GM12878 (cell line): ENCODE measurements at regions not wholly inside any gene's neighbourhood (a gene's known extent, or its start where the extent isn't known, plus 50 kb on each side); places are given as distances from the start of the nearest gene placed in this dataset.

ENCODE experiments used
- ATAC-seq: fragments of 200-7000 bp; cut with Tn5 transposase; 3 replicates; pipeline ENCODE4 v1.9.1; 2020; ENCODE audit warnings: mild to moderate bottlenecking, moderate library complexity
- BruUV-seq: library from RNA; stranded (reverse); fragments of 400-500 nt; replicated peaks from 2 replicates; lab custom pipeline; 2021; lab: Mats Ljungman, UMichigan
- CTCF ChIA-PET: fragments of 300-600 bp; sonication (Branson Sonifier 250); formaldehyde crosslinking; extraction: SDS; loops from one replicate; lab custom pipeline; 2021; ENCODE audit warnings: inconsistent platforms; lab: Yijun Ruan, JAX
- POLR2A ChIA-PET: fragments of 350-600 bp; formaldehyde crosslinking; extraction: SDS; loops from one replicate; lab custom pipeline; 2021; ENCODE audit warnings: inconsistent platforms; lab: Charles Lee
- RAD21 ChIA-PET: fragments of 300-600 bp; sonication (Branson Sonifier 250); formaldehyde crosslinking; loops from one replicate; lab custom pipeline; 2023; ENCODE audit warnings: antibody characterized with exemption; ENCODE audit not compliant: unreplicated experiment; lab: Charles Lee
- SMC1A ChIA-PET: fragments of 300-600 bp; sonication (Branson Sonifier 250); formaldehyde crosslinking; loops from one replicate; lab custom pipeline; 2023; ENCODE audit not compliant: unreplicated experiment, uncharacterized antibody; lab: Charles Lee
- DNase-seq: peaks from one replicate; pipeline ENCODE4 v3.0.0-alpha.2; 2011; ENCODE audit warnings: low read depth, low spot score
- FAIRE-seq: peaks from 3 replicates; lab custom pipeline; 2011; peaks lifted over from hg19 to GRCh38; lab: Jason Lieb, UNC
- H2AFZ ChIP-seq: 2 replicates; pipeline ENCODE4 v1.6.0; 2011; ENCODE audit warnings: low read depth, low read length, control low read depth; ENCODE audit not compliant: control insufficient read depth
- H3K27ac ChIP-seq: 2 replicates; pipeline ENCODE4 v1.5.1; 2011; ENCODE audit warnings: control low read depth; ENCODE audit not compliant: control insufficient read depth, insufficient read depth
- H3K27me3 ChIP-seq, 2 experiments: replicated peaks in 1 of 2; 2 replicates each; pipeline versions ENCODE4 v1.6.0 to v1.6.1; 2011; ENCODE audit warnings: low read length in 1 of 2; ENCODE audit not compliant: control insufficient read depth in 2 of 2, insufficient read depth in 2 of 2
- H3K36me3 ChIP-seq, 2 experiments: 2 replicates each; pipeline ENCODE4 v1.5.1; 2011; ENCODE audit warnings: low read length in 1 of 2; ENCODE audit not compliant: control insufficient read depth in 2 of 2, insufficient read depth in 2 of 2
- H3K4me1 ChIP-seq: 2 replicates; pipeline ENCODE4 v1.6.1; 2011; ENCODE audit warnings: mild to moderate bottlenecking, low read length, moderate library complexity, mixed read lengths; ENCODE audit not compliant: control insufficient read depth, insufficient read depth
- H3K4me2 ChIP-seq: 2 replicates; pipeline ENCODE4 v1.6.0; 2011; ENCODE audit warnings: control low read depth; ENCODE audit not compliant: control insufficient read depth, insufficient read depth
- H3K4me3 ChIP-seq: fragments of 200-600 bp; sonication (generic); 2 replicates; pipeline ENCODE4 v1.5.1; 2016
- H3K79me2 ChIP-seq: 2 replicates; pipeline ENCODE4 v1.6.0; 2011; ENCODE audit warnings: low read length; ENCODE audit not compliant: control insufficient read depth, insufficient read depth
- H3K9ac ChIP-seq: 2 replicates; pipeline ENCODE4 v1.8.0; 2011; ENCODE audit warnings: low read length, control low read depth, mixed read lengths; ENCODE audit not compliant: control insufficient read depth, insufficient read depth
- H3K9me3 ChIP-seq: replicated peaks from 3 replicates; pipeline ENCODE4 v1.5.1; 2011; ENCODE audit warnings: mild to moderate bottlenecking, low read length; ENCODE audit not compliant: control insufficient read depth, insufficient read depth
- H4K20me1 ChIP-seq: 2 replicates; pipeline ENCODE4 v1.6.0; 2011; ENCODE audit not compliant: control insufficient read depth, insufficient read depth
- BCLAF1 ChIP-seq: fragments of 450-650 bp; IDR thresholded peaks from 2 replicates; pipeline ENCODE4 v1.6.1; 2017; ENCODE audit warnings: antibody characterized with exemption, mild to moderate bottlenecking, moderate library complexity
- EGR1 ChIP-seq, 2 experiments: IDR thresholded peaks; 1 replicate in 1 of 2; 2 replicates in 1 of 2; pipeline ENCODE4 v1.6.1; 2011 to 2012; ENCODE audit warnings: low read depth in 2 of 2, low read length in 2 of 2, borderline replicate concordance in 1 of 2, mild to moderate bottlenecking in 1 of 2, moderate library complexity in 1 of 2
- HDGF ChIP-seq: fragments of 450-650 bp; IDR thresholded peaks from 2 replicates; pipeline ENCODE4 v1.6.1; 2016; ENCODE audit warnings: antibody characterized with exemption
- PRDM15 ChIP-seq: fragments of 450-650 bp; formaldehyde crosslinking; IDR thresholded peaks from 2 replicates; pipeline ENCODE4 v1.4.0; 2020; ENCODE audit warnings: mild to moderate bottlenecking, moderate library complexity
- RBBP5 ChIP-seq: fragments of 200-600 bp; sonication (generic); conservative IDR thresholded peaks from 2 replicates; pipeline ENCODE4 v1.6.1; 2016
- ZNF217 ChIP-seq: fragments of 450-650 bp; IDR thresholded peaks from 2 replicates; pipeline ENCODE4 v1.6.1; 2017; ENCODE audit warnings: antibody characterized with exemption, mild to moderate bottlenecking
- WGBS: methylation state at CpG from one replicate; pipeline ENCODE4 v1.1.6; 2016; ENCODE audit warnings: low lambda C conversion rate; ENCODE audit not compliant: insufficient replicate concordance, insufficient coverage; ENCODE audit errors: missing lambda C conversion rate; 5-methylcytosine and 5-hydroxymethylcytosine counted together
- in situ Hi-C: fragments of 300-500 bp; cut with MboI; formaldehyde crosslinking; loops from 9 replicates; pipeline ENCODE4 v1.14.3; 2018; ENCODE audit warnings: mixed read lengths
- intact Hi-C: fragments of 100-400 bp; cut with micrococcal nuclease; formaldehyde crosslinking; loops from one replicate; pipeline ENCODE4 v1.14.2; 2022; ENCODE audit not compliant: unreplicated experiment
- TF ChIP-seq, protein P1 (sequence below): fragments of 450-650 bp; IDR thresholded peaks from 2 replicates; pipeline ENCODE4 v1.6.1; 2017; ENCODE audit warnings: mild to moderate bottlenecking, low read depth, inconsistent platforms; ENCODE audit not compliant: poor library complexity, severe bottlenecking

DNA sequence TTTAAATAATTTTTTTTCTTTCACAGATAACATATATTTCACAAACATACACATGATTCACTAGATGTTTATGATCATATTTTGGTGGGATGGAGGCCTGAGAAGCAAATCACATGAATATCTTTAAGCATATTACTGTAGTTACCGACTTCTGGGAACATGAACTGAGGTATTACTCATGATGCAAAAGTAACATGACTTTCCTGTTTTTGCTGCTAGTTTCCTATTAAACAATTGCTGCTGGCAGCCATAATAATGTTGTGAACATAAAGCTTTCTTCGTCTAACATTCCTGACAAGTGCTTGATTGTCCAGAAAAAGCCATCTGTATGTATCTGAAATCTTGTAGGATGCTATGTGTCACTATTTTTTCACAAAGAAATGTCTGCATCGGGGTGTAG lies 145.4 kb downstream of the MTX2 start:
- in situ Hi-C loops: no loop called here
- SMC1A ChIA-PET: interaction anchor here (0.6 to 0.7 kb wide), 2 partner anchors 11 to 237 kb away, joined by 3 to 4 read pairs; no protein-coding TSS in a partner anchor
- no peak overlapping the region for H3K27ac ChIP-seq
- no peaks in the 10 kb centered on the region for H3K9me3 ChIP-seq
- H3K9ac ChIP-seq: no peak overlapping the region
- H3K79me2 ChIP-seq: no peaks in the 10 kb centered on the region
- no peaks in the 10 kb centered on the region; a peak in 1 of 4 replicates for H3K27me3 ChIP-seq
- RAD21 ChIA-PET: no interaction called here
- TF ChIP-seq ZNF217 (no peak), PRDM15 (no peak), RBBP5 (no peak), EGR1 (IDR thresholded peaks at IDR 0.05; ENCODE audit: borderline replicate concordance in 1 of 2, low read depth in 2 of 2, low read length in 2 of 2) (no peak), HDGF (no peak), BCLAF1 (no peak)
- TF ChIP-seq, protein P1, sequence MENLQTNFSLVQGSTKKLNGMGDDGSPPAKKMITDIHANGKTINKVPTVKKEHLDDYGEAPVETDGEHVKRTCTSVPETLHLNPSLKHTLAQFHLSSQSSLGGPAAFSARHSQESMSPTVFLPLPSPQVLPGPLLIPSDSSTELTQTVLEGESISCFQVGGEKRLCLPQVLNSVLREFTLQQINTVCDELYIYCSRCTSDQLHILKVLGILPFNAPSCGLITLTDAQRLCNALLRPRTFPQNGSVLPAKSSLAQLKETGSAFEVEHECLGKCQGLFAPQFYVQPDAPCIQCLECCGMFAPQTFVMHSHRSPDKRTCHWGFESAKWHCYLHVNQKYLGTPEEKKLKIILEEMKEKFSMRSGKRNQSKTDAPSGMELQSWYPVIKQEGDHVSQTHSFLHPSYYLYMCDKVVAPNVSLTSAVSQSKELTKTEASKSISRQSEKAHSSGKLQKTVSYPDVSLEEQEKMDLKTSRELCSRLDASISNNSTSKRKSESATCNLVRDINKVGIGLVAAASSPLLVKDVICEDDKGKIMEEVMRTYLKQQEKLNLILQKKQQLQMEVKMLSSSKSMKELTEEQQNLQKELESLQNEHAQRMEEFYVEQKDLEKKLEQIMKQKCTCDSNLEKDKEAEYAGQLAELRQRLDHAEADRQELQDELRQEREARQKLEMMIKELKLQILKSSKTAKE: no peak
- TF ChIP-seq, all 136 proteins: peak for 0
- Histone ChIP-seq H2AFZ (no peak overlapping the region), H3K36me3 (no peaks in the 10 kb centered on the region), H3K4me1 (no peaks in the 10 kb centered on the region), H3K4me3 (no peak overlapping the region), H4K20me1 (no peaks in the 10 kb centered on the region), H3K4me2 (no peak overlapping the region)
- DNase-seq: no peak
- 5% methylated on average over 3 of the region's 3 CpGs for WGBS
- BruUV-seq: no TSS peak
- ATAC-seq: no peak
- intact Hi-C loops: no loop called here
- no peak for FAIRE-seq
- ChIA-PET CTCF (no interaction called here), POLR2A (no interaction called here)
